Endothelial cell of umbilical vein (primary cell): ENCODE measurements at regions not wholly inside any gene's neighbourhood (a gene's known extent, or its start where the extent isn't known, plus 50 kb on each side); places are given as distances from the start of the nearest gene placed in this dataset.

Experiments
- BruUV-seq: library from RNA; stranded (reverse); fragments of 400-500 nt; replicated peaks from 2 replicates; lab custom pipeline; 2021; lab: Mats Ljungman, UMichigan
- CTCF ChIA-PET: fragments of 300-600, 350-600 bp; sonication (Branson Sonifier 250); formaldehyde crosslinking; loops from one replicate; lab custom pipeline; 2021; ENCODE audit warnings: antibody characterized with exemption, inconsistent platforms; lab: Charles Lee
- POLR2A ChIA-PET: fragments of 300-600, 350-600 bp; sonication (Branson Sonifier 250); formaldehyde crosslinking; loops from one replicate; lab custom pipeline; 2021; ENCODE audit warnings: antibody characterized with exemption, inconsistent platforms; lab: Charles Lee
- DNase-seq: peaks from one replicate; pipeline ENCODE4 v3.0.0-alpha.2; 2011; ENCODE audit warnings: low read depth, low spot score
- FAIRE-seq: peaks from 2 replicates; lab custom pipeline; 2011; peaks lifted over from hg19 to GRCh38; lab: Jason Lieb, UNC
- H2AFZ ChIP-seq: 2 replicates; pipeline ENCODE4 v1.6.0; 2012; ENCODE audit warnings: low read depth, low read length, control low read depth, inconsistent platforms
- H3K27ac ChIP-seq: 2 replicates; pipeline ENCODE4 v1.5.1; 2011; ENCODE audit warnings: low read depth, mild to moderate bottlenecking, control low read depth, low read length, moderate library complexity; ENCODE audit not compliant: insufficient read depth
- H3K27me3 ChIP-seq, 2 experiments: 2 replicates each; pipeline versions ENCODE4 v1.6.0 to v1.6.1; 2011; ENCODE audit warnings: low read length in 2 of 2, mixed read lengths in 1 of 2; ENCODE audit not compliant: control insufficient read depth in 2 of 2, insufficient read depth in 2 of 2
- H3K36me3 ChIP-seq, 2 experiments: 2 replicates in 1 of 2; 3 replicates in 1 of 2; pipeline ENCODE4 v1.5.1; 2011; ENCODE audit warnings: low read length in 2 of 2, mild to moderate bottlenecking in 1 of 2, moderate library complexity in 1 of 2; ENCODE audit not compliant: control insufficient read depth in 2 of 2, insufficient read depth in 2 of 2; ENCODE audit errors: extremely low read depth in 1 of 2
- H3K4me1 ChIP-seq: 3 replicates; pipeline ENCODE4 v1.5.1; 2011; ENCODE audit warnings: mild to moderate bottlenecking, low read length; ENCODE audit not compliant: control insufficient read depth, insufficient read depth; ENCODE audit errors: extremely low read depth
- H3K4me2 ChIP-seq: 2 replicates; pipeline ENCODE4 v1.6.1; 2011; ENCODE audit warnings: low read length, control low read depth, mixed read lengths; ENCODE audit not compliant: insufficient read depth
- H3K4me3 ChIP-seq, 3 experiments: fragments of 200-600 bp in 1 of 3; sonication (generic), shearing (Covaris generic) in 1 of 3; replicated peaks in 1 of 3; 2 replicates each; pipeline ENCODE4 v1.5.1; 2011 to 2016; ENCODE audit warnings: control low read depth in 3 of 3, low read length in 3 of 3, mild to moderate bottlenecking in 2 of 3, inconsistent platforms in 1 of 3, low read depth in 1 of 3, moderate library complexity in 1 of 3; ENCODE audit not compliant: insufficient read depth in 1 of 3
- H3K79me2 ChIP-seq: 2 replicates; pipeline ENCODE4 v1.6.0; 2012; ENCODE audit warnings: low read length, inconsistent platforms; ENCODE audit not compliant: control insufficient read depth, insufficient read depth
- H3K9ac ChIP-seq: replicated peaks from 2 replicates; pipeline ENCODE3; 2011; ENCODE audit warnings: low read length, control low read depth; ENCODE audit not compliant: insufficient read depth; ENCODE audit errors: extremely low read depth
- H3K9me1 ChIP-seq: replicated peaks from 3 replicates; pipeline ENCODE4 v1.6.0; 2011; ENCODE audit warnings: mild to moderate bottlenecking, low read length; ENCODE audit not compliant: control insufficient read depth, insufficient read depth; ENCODE audit errors: extremely low read depth
- H3K9me3 ChIP-seq: replicated peaks from 2 replicates; pipeline ENCODE4 v1.5.1; 2012; ENCODE audit warnings: low read length, inconsistent platforms; ENCODE audit not compliant: control insufficient read depth, insufficient read depth
- H4K20me1 ChIP-seq: replicated peaks from 2 replicates; pipeline ENCODE3; 2011; ENCODE audit warnings: mild to moderate bottlenecking, low read length; ENCODE audit not compliant: control insufficient read depth, insufficient read depth; ENCODE audit errors: extremely low read depth
- CTCF ChIP-seq, 2 donors: IDR thresholded peaks; 1 replicate in 1 of 2; 2 replicates in 1 of 2; pipeline ENCODE4 v1.5.1; 2011; ENCODE audit warnings: low read length in 2 of 2, mild to moderate bottlenecking in 2 of 2, moderate library complexity in 2 of 2, control low read depth in 1 of 2, inconsistent platforms in 1 of 2, low read depth in 1 of 2; ENCODE audit not compliant: insufficient read depth in 1 of 2; ENCODE audit errors: extremely low read depth in 1 of 2
- EZH2 ChIP-seq: IDR thresholded peaks from 2 replicates; pipeline ENCODE4 v1.6.1; 2012; ENCODE audit warnings: borderline replicate concordance, low read depth, mild to moderate bottlenecking, moderate library complexity, low read length, inconsistent platforms; ENCODE audit not compliant: severe bottlenecking
- FOS ChIP-seq: IDR thresholded peaks from 2 replicates; pipeline ENCODE4 v1.6.1; 2011; ENCODE audit warnings: mild to moderate bottlenecking, low read length, moderate library complexity, borderline replicate concordance; ENCODE audit not compliant: insufficient read depth
- GATA2 ChIP-seq: IDR thresholded peaks from 2 replicates; pipeline ENCODE4 v1.7.0; 2011; ENCODE audit warnings: low read depth, mild to moderate bottlenecking, moderate library complexity, mixed read lengths, low read length; ENCODE audit not compliant: insufficient read length, insufficient read depth
- JUN ChIP-seq: IDR thresholded peaks from 2 replicates; pipeline ENCODE4 v1.6.1; 2011; ENCODE audit warnings: borderline replicate concordance, low read depth; ENCODE audit not compliant: insufficient read length, insufficient read depth
- MYC ChIP-seq: IDR thresholded peaks from one replicate; pipeline ENCODE4 v1.6.1; 2011; ENCODE audit warnings: mild to moderate bottlenecking, low read depth, low read length
- POLR2A ChIP-seq: IDR thresholded peaks from 2 replicates; pipeline ENCODE4 v1.6.1; 2012; ENCODE audit warnings: low read depth, mild to moderate bottlenecking, control low read depth, low read length
- POLR2AphosphoS5 ChIP-seq: IDR thresholded peaks from 2 replicates; pipeline ENCODE4 v1.6.1; 2012; ENCODE audit warnings: low read depth, mild to moderate bottlenecking, control low read depth, low read length, moderate library complexity; ENCODE audit not compliant: insufficient read depth
- dilution Hi-C: fragments of 300-500 bp; cut with MboI; formaldehyde crosslinking; loops from one replicate; pipeline ENCODE4 v1.15.0; 2019; ENCODE audit warnings: low sequenced_read_pairs; ENCODE audit not compliant: extremely low pct_ligation_motif_present
- intact Hi-C: fragments of 100-400 bp; cut with micrococcal nuclease; formaldehyde crosslinking; loops from one replicate; pipeline ENCODE4 v1.10.0; 2022
- TF ChIP-seq, protein P1 (sequence below): IDR thresholded peaks from 2 replicates; pipeline ENCODE4 v1.6.1; 2011; ENCODE audit not compliant: insufficient read depth, insufficient read length

DNA sequence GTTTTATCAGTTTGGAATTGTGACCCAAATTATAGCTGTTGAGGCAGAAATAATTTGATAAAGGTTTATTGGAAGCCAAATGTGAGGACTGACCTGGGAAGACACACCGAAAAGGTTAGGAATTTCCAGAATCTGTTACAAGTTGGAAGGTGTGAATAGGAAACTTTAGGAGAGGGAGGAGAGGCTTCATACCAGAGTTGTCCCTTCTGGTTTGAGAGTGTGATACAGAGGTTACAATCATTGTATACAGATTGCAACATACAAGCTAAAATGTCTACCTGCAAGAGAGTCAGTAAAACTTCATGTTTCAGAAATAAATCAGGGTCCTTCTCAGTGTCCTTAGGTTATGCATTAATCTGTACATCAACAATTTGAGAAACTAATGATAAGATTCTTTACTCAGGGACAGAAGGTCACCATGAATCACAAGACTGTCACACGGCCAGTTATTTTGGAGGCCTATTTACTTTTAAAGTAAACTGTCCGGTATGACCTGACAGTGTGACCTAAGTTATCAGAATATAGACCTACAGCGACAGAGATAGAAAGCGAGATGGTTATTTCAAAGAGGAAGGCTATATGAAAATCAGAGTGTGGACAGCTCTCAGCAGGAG lies 204.9 kb upstream of the CTNND2 start:
- CTCF ChIA-PET: no interaction called here
- no peaks in the 10 kb centered on the region for H3K9me3 ChIP-seq
- no peak for TF ChIP-seq JUN
- TF ChIP-seq CTCF (IDR thresholded peaks at IDR 0.05; ENCODE audit: extremely low read depth in 1 of 2, insufficient read depth in 1 of 2, low read depth in 1 of 2, low read length in 2 of 2): no peak
- no peak for TF ChIP-seq GATA2
- no peak for TF ChIP-seq MYC
- TF ChIP-seq, protein P1, sequence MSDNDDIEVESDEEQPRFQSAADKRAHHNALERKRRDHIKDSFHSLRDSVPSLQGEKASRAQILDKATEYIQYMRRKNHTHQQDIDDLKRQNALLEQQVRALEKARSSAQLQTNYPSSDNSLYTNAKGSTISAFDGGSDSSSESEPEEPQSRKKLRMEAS: no peak
- TF ChIP-seq POLR2AphosphoS5: no peak
- no peak for TF ChIP-seq POLR2A
- no peak for TF ChIP-seq FOS
- TF ChIP-seq EZH2: no peak
- H3K79me2 ChIP-seq: no peaks in the 10 kb centered on the region
- FAIRE-seq: no peak
- DNase-seq: no peak
- no peak overlapping the region for H3K27ac ChIP-seq
- H3K4me3 ChIP-seq: no peak overlapping the region
- H3K9ac ChIP-seq: no peak overlapping the region
- no peaks in the 10 kb centered on the region for H3K4me1 ChIP-seq
- POLR2A ChIA-PET: no interaction called here
- H2AFZ ChIP-seq: no peak overlapping the region
- H3K9me1 ChIP-seq: no peaks in the 10 kb centered on the region
- H3K27me3 ChIP-seq: no peaks in the 10 kb centered on the region
- intact Hi-C loops (no loop called here), dilution Hi-C loops (no loop called here)
- no peaks in the 10 kb centered on the region for H3K36me3 ChIP-seq
- H4K20me1 ChIP-seq: no peaks in the 10 kb centered on the region
- H3K4me2 ChIP-seq: no peak overlapping the region
- BruUV-seq: no TSS peak
